GM19467 (cell line): ENCODE measurements at regions not wholly inside any gene's neighbourhood (a gene's known extent, or its start where the extent isn't known, plus 50 kb on each side); places are given as distances from the start of the nearest gene placed in this dataset.
"Not testable (repeated sequence)": the region's sequence is repeated elsewhere in the genome, so short reads cannot be mapped to it uniquely, and the experiment has no call there.

Source experiments
- ATAC-seq: cut with Tn5 transposase; IDR thresholded peaks from one replicate; pipeline ENCODE4 v1.9.1; 2021; ENCODE audit warnings: mild to moderate bottlenecking, moderate library complexity; ENCODE audit not compliant: unreplicated experiment

GRCh38 chr2:58476556-58476955 is 235.4 kb upstream of the FANCL start:
- ATAC-seq: no peak

GRCh38 chr2:58475756-58476155 is 234.6 kb upstream of the FANCL start:
- ATAC-seq: no peak

DNA sequence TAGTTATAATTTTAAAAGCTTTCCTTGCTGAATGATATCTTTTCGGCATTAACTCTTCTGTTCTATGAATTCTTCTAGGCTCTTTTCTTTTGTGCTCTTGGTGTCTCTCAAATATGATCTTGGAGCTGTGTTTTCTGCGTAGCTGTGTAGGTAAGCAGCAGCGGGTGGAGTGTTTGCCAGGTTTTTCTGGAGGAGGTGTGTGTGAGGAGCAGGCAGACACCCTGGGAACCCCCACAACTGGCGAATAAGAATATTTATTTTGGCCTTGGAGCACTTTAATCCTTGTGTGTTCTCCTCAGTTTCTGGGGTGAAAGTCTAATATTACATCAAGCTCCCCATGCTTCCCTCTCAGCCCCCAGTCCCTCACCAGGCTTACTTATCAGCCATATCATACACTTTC is 232.0 kb upstream of the FANCL start:
- ATAC-seq: no peak

DNA sequence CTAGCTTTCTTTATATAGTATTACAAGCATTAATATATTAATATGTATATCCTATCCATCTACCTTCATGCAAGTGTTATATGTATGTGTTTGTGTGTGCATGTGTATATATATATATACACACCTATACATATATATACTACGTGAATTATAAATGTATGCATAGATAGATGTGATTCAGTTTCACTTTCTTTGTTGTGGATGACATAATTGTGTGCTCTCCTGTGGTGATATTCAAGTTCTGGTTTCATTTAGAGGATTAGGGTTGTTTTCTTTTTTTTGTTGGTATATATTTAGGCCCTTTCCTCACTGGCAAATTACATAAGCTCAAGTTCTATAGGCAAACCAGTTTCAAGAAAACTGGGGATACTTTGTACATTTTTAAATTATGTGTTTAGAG is 225.7 kb upstream of the FANCL start:
- ATAC-seq: peak; percentile 56

GRCh38 chr2:58466021-58466420 is 224.9 kb upstream of the FANCL start:
- not testable (repeated sequence) for ATAC-seq

GRCh38 chr2:58460670-58461069 is 219.5 kb upstream of the FANCL start:
- no peak for ATAC-seq

DNA sequence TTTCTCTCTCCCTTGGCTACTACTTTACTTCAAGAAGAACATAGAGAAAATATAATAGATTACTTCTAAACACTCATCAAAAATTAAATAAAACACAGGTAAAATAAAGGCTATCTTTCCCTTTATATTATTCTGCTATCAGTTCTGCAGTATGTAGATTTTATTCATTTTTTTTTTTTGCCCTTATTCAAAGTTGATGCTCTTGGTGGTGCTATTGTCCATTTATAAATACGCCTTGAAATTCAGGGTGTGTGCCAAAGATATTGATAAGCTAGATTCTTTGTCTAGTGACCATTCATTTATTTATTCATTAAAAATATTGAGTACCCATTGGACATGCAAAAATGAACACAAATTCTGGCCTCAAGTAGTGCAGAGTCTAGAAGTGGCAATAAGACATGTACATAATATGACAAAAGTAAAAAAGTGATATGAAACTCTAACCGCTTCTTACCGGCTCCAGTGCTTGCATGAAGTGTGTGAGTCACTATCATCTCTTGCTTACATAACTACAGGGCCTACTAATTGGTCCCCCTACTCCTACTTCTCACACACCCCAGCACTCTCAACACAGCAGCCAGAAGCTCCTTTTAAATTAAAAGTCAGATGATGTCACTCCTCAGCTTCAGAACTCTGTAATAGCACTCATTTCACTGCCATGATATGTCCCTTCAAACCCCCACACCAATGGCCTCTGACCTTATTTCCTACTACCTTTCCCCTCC is 208.3 kb upstream of the FANCL start:
- ATAC-seq: peak; percentile 67

- ATAC-seq: no peak
These were observed 207.7 kb upstream of the FANCL start for GRCh38 chr2:58448845-58449244.

GRCh38 chr2:58448065-58448507 is 207.0 kb upstream of the FANCL start:
- no peak for ATAC-seq

- no peak for ATAC-seq
These were observed 206.5 kb upstream of the FANCL start for GRCh38 chr2:58447586-58447985.

DNA sequence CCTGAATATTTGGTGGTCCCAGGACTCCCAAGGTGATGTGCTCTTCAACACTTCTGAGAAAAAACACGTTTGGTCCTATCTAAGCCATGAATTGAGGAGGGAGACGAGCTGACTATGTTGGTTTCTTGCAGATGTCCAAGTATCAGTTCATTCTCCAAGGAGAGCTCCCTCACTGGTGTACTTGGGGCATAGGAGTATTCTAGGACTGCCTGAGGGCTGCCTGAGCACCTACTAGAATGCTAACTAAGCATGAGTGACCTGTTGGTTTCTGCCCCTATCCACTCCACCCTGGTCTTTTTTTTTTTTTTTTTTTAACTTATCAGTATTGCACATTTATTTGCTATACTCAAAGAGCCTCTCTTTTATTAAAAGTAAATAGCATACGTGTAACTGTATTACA is 200.5 kb upstream of the FANCL start:
- no peak for ATAC-seq

DNA sequence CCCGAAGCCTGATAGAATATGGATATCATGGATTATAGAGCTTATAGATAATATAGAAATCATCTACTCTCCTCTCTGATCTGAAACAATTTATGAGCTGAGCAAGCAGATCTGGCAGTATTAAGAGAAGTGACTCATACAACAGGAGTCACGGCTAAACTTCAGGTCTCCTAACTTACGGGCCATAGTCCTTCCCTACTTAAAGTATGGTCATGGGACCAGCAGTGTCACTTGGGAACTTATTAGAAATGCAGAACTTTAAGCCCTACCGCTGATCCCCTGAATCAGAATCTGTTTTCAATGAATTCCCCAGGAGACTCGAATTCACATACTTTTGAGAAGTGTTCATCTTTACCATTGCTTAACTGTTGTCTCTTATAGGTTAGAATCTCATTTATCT is 195.7 kb upstream of the FANCL start:
- ATAC-seq: no peak

DNA sequence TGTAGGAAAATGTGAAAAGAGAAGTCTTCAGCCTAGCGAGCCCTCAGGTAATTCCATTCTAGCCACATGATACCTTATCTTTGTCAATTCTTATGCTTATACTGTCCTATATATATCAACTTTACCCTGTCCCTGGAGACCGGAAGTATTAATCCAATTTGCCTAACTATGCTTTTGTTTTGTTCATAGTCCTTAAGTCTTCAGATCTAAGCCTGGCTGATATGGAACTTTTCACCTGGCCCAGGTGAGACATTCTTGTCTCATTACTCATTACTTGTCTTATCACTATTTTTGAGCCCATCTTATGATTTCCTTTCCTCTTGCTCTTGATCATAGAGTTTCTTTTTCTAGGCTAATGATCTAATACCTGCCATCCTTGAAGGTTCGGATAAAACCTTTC is 194.1 kb upstream of the FANCL start:
- no peak for ATAC-seq

GRCh38 chr2:58434692-58435091 is 193.6 kb upstream of the FANCL start:
- ATAC-seq: no peak

DNA sequence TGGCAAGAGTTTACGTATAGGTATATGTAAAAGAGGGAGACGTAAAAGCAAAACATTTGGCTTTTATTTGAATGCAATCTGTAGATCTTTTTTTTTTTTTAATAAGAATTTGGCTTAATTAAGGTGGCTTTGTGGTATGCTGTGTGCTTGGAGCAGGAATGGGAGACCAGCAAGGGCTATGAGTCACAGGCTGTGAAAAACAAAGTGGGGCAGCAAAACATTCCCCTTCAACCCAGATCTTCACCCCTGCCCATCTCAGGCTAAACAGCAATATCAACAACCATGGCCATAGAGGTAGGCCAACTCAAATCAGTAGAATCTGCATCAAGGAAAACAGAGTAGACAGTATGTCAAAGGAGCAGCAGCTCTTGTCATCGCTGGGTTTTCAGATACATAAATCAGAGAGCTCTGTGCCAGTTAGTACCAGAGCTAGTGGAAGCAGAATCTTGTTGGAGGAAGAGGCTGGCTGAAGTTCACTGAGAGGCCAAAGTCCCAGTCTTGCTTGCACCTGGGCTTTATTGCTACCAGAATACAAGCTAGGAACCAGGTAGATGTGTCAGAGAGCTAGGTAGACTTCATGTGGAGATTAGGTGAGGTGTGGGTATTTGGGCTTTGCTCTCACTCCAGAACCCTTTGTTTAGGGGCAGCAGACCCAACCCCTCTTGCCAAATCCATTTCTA is 191.5 kb upstream of the FANCL start:
- no peak for ATAC-seq

DNA sequence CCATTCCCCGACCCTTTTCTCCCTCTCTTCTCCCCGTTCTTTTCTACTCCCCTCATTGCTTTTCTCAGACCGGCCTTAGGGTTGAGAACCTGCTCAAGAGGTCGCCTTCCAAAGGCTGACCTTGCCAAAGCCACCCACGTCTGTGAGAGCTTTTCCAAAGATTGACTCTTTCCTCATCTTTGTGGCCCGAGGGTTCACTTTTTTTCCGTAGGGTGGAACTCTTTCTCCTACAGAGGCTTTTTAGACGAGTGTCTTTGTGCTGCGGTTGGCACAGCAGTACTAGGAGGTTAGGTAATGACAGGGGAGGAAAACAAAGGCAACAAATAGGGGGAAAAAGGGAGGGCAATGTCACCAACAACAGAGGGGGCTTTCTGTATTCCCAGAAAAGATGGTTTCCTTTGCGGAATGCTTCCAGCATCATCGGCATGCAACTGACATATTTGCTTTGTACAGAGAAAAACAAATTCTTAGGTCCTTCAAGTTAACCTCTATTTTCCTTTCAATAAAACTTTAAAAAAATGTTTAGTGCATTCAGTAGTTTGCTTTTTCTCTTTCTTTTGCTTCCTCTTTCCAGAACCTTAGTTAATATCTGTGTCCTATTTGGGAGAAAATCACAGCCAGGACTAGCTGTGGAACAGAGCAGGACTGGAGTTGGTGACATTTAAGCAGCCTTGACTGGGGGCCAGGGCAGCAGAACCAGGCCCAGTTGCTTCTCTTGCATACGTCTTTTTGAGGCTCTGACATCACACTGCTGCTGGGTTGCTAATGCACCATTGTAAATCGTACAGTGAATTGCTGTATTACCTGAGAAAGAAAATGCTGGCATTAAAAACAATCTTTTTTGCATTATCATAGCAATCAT is 188.1 kb upstream of the FANCL start:
- no peak for ATAC-seq

GRCh38 chr2:58428096-58429013 is 187.2 kb upstream of the FANCL start:
- no peak for ATAC-seq

DNA sequence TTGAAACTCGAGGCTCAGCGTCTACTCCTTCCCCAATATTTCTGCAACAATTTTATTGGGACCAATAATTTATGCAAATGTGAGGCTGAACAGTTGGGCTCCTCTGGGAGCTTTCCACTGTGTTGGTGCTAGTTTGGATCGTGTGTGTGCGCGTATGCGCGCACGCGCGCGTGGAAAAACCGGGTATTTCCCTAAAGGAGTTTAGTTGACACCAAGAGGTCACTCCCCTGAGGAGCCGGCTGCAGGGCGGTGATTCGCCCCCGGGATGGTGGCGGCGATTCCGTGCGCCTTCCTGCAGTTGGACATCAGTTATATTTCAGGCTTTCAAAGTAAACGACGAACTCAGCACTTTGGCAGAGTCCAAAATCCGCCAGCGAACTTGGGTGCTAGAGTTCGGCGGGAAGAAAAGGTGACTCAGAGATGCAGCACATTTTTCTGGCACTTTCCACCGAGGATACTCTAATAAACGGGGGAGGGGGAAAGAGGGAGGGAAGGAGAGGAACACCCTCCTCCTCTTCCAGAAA is 186.5 kb upstream of the FANCL start:
- ATAC-seq: no peak

GRCh38 chr2:58425368-58425767 is 184.2 kb upstream of the FANCL start:
- no peak for ATAC-seq

GRCh38 chr2:58419983-58420382 is 178.9 kb upstream of the FANCL start:
- ATAC-seq: no peak
